HG02798 (cell line): ENCODE measurements at regions not wholly inside any gene's neighbourhood (a gene's known extent, or its start where the extent isn't known, plus 50 kb on each side); places are given as distances from the start of the nearest gene placed in this dataset.

Source experiments
- ATAC-seq: cut with Tn5 transposase; IDR thresholded peaks from one replicate; pipeline ENCODE4 v1.9.1; 2021; ENCODE audit warnings: mild to moderate bottlenecking; ENCODE audit not compliant: unreplicated experiment, poor library complexity

DNA sequence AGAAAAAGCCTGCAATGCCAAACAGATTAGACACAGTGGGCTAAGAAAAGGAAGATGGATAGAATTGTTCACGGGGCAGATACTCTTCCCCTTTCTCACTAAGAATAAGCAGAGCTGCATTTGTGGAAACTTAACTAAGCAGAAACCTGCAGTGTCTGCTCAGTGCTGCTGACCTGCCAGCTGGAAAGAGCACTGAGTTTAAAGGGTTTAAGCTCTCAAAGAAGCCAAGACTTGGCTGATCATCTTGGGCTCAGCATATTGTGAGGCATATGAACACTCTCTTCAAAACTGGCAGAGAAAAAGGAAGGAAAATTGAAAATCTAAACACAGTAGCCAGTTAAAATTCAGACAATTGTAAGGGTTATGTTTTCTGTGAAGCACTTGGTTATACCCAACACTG lies 711.1 kb upstream of the EPHA7 start:
- no peak for ATAC-seq

- ATAC-seq: no peak
These were observed 710.6 kb upstream of the EPHA7 start for GRCh38 chr6:94129926-94130325.

- ATAC-seq: no peak
These were observed 708.4 kb upstream of the EPHA7 start for GRCh38 chr6:94127716-94128115.

DNA sequence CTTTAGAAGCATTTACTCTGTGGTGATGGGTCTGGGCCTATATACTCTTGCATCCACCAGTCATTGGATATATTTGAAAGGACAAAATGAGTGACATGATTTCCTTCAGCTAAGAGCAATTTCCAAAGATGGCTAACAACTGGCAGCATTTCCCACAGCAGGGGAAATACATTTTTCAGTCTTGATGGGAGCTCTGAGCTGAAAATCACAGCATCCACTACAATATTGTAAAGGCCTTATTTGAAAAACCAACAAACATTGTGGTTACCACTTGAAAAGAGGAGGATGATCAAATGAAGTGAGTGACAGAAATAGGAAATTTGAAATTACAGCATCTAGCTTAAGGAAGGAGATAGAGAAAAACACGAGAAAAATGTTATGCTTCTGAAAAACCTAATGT lies 705.0 kb upstream of the EPHA7 start:
- ATAC-seq: no peak

DNA sequence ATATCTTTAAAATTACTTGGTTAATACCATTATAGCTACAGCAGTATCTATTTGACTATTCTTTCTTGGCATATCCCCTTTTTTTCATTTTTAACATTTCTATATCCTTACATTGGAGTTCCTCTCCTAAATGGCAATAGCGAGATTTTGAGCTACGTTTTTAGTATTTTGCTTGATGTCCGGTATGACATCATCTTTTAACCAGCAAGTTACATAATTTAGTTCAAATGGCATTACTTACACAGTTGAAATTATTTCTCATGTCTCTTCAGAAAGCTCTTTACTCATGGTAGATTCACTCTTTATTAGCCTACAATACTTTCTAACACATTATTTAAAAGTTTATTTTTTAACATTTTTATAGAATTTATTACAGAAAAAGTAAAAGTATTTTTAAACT lies 701.7 kb upstream of the EPHA7 start:
- ATAC-seq: no peak

DNA sequence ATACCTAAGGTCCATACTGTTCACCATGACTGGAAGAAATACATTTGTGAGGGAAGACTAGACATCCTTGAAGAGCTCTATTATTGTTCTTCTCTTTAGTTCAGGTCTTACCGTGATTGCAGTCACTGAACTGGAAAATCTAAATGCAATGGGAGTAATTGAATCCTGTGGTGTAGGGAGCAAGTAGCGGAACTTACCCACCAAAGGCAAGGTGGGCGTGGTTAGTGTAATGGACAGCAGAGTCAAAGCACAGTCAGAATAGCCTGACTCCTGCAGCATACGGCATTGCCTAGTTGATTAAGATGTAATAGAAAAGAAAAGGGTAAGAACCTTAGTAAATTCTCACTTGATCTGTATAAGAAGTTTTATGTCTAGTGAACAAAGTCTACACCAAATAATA lies 679.7 kb upstream of the EPHA7 start:
- ATAC-seq: no peak

DNA sequence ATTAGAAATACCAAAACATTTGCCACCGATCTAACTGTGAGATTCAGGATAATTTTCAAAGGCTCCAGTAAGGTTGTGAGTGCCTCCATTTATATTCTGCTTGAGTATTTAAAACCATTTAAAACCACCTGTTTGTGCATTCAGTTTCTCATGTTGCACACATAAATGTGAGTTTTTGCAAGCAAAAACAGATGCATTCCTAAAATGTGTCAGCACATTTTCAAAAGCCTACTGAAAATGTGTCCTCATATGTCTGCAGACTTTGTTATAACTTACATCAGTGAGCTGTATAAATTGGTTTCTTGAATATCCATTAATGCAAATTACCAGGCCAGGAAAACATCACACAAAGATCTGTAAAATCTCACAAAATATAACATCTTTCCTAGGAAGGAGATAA lies 676.6 kb upstream of the EPHA7 start:
- ATAC-seq: no peak

DNA sequence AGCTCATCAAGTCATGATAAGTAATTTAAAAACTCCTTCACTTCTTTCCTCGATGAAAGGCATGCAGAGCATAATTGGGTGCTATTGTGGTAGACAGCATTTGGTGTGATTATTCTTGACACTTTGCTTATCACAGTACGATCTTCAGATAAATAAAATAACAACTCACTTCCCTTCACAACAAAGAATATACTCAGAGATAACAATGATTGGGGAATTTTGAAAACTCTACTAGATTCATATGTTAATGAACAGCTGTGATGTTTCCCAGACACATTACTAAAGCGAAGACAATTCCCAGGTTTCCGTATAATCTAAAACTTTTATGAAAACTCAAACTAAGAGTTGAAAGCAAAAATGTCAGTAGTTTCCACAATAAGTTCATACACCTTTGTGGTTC lies 670.6 kb upstream of the EPHA7 start:
- no peak for ATAC-seq

- ATAC-seq: no peak
These were observed 669.5 kb upstream of the EPHA7 start for GRCh38 chr6:94088870-94089269.

DNA sequence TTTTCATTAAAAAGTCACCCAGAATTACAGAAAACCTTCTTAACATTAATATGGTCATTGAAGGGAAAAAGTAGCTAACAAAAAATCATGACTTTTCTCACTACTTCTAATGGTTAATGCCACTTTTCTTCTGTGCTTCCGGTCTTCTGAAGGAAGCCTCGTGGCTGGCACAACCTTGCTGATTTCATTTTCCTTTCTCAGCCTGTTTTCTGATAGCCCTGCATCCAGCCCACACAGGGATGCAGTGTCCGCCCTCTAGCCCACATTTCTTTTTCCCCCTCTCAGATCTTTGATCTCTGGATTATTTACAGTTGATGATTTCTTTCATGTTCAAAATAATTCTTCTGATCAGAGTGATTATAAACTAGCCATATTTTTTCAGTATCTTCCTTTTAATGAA lies 655.4 kb upstream of the EPHA7 start:
- ATAC-seq: no peak

GRCh38 chr6:94071835-94072234 lies 652.5 kb upstream of the EPHA7 start:
- no peak for ATAC-seq

DNA sequence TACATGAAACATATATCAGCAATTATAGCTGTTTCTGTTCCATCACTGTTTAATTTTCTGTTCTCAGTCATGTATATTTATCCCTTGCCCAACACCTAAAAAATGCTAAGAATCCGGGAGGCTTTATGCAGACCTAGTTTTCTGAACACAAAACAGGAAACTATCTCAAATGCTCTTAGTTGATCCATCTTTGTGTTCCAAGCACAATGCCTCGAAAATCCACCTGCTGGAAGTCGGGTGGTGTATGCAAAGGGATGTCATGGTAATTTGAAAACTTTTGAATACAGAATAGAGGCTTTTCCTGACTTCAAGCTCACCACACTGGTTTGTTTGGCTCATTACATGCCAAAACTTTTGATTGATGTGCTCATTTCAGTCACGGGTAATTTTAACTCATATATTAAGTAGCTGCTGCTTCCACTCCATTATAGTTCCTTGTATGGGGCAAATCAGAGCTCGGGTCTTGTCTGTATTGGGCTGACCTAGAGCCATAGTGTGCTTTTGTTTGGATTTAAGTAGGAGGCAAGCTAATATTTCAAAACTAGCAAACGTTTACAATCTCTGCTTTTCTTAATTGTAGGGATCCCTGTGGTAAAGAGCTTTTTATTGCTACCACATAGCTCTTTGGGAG lies 646.5 kb upstream of the EPHA7 start:
- ATAC-seq: no peak

- ATAC-seq: no peak
These were observed 633.4 kb upstream of the EPHA7 start for GRCh38 chr6:94052749-94053148.

- no peak for ATAC-seq
These were observed 631.2 kb upstream of the EPHA7 start for GRCh38 chr6:94050515-94050914.

GRCh38 chr6:94049001-94049400 lies 629.6 kb upstream of the EPHA7 start:
- ATAC-seq: no peak

DNA sequence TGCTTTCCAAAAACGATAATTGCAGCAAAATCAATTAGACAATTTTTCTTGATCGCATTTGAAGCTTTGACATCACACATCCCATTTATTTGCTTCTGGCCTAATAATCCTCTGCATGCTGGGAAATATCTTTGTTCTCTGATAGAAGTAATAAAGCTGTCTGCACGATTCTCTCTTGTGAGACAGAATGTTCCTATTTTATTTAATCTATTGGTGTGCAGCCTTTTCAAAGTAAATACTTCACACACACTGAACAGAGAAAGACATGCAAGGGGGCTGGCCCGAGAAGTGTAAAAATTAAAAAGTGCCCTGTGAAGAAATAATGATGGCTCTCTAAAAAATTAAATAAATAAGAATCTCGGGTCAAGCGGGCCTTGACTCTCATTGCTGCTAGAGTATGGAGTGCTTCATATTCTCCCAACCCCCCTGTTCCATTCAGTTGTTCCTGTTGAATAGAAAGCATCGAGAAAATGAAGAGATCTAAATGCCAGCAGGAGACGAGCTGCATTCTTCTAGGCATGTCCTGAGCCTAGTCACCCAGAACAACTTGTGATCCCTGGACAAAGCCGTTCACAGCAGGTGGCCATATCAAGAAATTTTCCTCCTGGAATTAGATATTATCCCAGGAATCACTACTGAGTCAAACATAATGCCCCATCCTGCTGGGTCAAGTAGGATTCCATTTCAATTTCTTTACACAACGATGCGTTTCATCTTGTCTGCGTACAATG lies 625.9 kb upstream of the EPHA7 start:
- no peak for ATAC-seq

DNA sequence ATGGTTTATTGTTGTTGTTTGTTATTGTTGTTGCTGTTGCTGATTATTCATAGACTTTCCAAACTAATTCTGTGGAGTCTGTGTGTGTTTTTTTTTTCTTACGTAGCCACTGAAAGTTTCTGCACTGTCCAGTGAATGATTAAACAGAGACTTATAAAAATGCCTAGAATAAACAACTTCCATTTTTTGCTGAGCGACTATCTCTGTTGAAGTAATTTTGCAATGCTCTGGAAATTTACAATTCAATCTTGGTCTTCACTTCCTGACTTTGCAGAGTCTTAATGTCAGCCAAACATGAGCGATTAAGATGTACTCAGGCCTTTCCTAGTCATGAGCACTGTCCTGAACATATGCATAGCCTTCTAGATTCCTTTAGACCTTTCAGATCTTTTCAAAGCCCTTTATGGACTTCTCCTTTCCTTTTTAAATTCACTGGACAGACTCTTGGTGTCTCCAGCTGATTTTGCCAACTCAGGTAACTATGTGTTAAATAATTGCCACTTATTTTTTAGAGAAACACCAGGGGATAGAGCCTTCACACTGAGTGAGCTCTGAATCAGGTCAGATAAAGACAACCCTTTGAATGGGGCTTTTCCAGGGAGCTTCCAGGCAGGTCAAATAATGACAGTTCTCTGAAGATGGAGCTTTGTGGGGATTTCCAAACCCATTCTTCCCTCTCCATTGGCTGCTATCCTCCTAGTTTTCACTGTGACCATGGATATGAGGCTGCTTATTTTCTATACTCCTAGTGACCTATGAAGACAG lies 622.8 kb upstream of the EPHA7 start:
- no peak for ATAC-seq

DNA sequence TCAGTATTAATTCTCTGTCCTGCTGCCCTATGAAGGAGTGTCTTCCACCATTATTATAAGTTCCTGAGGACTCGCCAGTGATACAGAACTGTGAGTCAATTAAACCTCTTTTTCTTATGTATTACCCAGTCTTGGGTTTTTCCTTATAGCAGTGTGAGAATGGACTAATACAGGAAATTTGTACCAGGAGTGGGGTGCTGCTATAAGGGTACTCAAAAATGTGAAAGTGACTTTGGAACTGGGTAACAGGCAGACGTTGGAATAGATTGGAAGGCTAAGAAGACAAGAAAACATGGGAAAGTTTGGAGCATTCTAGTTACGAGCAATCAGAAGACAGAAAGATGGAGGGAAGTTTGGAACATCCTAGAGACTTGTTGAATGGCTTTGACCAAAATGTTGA lies 616.7 kb upstream of the EPHA7 start:
- no peak for ATAC-seq

GRCh38 chr6:94027374-94027773 lies 608.0 kb upstream of the EPHA7 start:
- ATAC-seq: no peak

GRCh38 chr6:94026575-94026974 lies 607.2 kb upstream of the EPHA7 start:
- ATAC-seq: no peak

DNA sequence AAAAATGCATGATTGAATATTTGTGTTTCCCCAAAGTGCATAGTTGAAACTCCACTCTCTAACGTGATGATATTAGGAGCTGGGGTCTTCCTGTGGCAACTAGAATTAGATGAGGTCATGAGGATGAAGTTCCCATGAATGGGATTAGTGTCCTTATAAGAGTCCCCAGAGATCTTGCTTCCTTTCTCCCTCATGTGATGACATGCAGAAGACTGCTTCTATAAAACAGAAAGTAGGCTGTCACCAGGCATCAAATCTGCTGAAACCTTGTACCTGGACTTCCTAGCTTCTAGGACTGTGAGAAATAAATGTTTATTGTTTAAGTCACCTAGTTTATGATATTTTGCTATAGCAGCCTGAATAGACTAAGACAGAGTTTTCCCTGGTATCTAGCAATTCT lies 586.5 kb upstream of the EPHA7 start:
- ATAC-seq: no peak

DNA sequence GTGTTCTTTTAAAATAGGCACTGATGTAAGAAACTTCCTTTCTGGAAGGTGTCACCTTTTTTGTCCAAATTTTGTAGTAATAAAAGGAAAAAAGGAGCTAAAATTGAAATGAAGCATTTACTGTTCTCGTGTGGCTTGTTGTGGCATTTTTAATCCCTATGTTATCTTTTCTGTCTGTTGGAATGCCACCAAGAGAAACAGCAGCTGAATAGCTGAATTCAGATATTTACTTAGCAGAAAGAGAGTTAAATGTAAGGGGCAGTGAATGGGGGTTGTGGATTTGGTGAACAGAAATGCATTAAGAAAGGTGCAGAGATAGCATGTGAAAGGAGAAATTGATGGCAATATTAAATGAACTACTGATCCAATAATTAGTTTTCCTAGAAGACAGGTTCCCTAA lies 573.6 kb upstream of the EPHA7 start:
- ATAC-seq: no peak
